ENCODE measurements at regions not wholly inside any gene's neighbourhood (a gene's known extent, or its start where the extent isn't known, plus 50 kb on each side); places are given as distances from the start of the nearest gene placed in this dataset.
"Not testable (repeated sequence)": the region's sequence is repeated elsewhere in the genome, so short reads cannot be mapped to it uniquely, and the experiment has no call there.

DNA sequence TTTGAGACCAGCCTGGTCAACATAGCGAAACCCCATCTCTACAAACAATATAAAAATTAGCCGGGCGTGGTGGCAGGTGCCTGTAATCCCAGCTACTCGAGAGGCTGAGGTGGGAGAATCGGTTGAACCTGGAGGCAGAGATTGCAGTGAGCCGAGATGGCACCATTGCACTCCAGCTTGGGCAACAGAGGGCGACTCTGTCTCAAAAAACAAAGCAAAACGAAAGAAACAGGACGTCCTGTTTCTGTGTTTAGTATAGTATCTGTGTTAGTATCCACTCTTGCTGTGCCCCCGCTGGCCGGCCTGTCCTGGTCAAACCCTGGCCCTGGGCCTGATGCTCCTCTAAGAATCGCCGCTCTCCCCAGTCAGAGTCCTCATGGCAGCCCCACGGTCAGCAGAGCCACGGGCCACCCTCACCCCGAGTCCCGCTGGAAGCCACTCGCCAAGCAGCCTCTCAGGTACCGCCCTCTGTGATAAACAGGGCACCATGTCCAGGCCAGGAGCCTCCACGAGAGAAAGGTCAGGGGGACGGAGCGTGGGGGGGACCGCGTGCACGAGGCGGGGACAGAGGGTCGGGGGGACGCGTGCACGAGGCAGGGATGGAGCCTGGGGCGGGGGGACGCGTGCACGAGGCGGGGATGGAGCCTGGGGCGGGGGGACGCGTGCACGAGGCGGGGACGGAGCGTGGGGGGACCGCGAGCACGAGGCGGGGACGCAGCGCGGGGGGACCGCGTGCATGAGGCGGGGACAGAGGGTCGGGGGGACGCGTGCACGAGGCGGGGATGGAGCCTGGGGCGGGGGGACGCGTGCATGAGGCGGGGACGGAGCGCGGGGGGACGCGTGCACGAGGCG, 384.5 kb downstream of the SMOC2 start:
- no peak for DNase-seq (ENCODE audit: low spot score)

DNA sequence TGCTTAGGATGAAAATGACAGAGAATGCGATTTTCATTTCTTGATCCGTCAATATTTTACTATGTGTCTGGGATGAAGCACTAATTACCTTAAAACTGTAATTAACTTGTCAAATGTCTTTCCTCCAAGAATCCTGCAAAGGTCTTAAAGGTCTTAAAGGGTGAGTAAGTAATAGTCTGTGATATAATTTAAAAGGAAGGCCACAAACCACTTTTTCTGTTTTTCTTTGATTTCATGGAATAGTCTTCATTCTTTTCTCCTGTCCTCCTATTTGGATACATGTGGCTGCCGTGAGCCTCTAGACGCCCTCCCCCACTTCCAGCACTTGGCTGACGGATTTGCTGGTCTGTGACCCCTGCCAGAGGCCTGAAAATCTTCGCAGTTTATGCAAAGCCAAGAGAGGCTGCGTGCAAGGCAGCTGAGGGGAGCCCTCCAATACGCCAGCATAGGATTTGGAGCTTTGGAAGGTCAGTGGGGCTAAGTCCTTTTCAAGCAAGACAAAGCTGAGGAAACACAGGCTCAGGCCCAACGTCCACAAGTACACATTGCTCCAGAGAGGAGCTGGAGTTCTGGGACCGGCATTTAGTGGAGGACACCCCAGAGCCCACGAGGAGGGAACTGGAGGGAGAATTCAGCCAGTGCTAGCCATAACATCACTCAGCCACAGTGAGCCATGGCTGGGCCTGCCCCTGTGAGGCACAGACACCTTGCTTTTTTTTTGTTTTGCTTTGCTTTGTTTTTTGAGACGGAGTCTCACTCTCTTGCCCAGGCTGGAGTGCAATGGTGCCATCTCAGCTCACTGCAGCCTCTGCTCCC, 382.6 kb downstream of the SMOC2 start:
- peak; percentile 22 for DNase-seq (ENCODE audit: low spot score)

DNA sequence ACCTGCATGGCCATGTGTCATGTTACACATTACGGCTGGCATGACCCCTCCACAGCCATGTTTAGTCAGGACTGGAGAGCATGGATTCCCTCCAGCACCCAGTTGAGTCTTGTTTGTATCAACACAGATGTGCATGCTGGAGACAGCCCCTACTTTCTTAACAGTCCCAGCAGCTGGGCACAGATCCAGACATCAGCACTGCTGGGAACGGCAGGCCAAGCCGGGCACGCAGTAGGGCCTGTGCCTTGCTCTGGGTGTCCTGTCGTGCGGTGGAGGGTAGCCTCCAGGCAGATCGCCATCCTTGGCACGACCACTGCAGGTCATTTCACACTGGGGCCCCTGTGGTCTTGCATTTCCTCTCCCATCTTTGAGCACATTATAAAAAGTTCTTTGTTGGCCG, 381.4 kb downstream of the SMOC2 start:
- DNase-seq (ENCODE audit: low spot score): no peak

DNA sequence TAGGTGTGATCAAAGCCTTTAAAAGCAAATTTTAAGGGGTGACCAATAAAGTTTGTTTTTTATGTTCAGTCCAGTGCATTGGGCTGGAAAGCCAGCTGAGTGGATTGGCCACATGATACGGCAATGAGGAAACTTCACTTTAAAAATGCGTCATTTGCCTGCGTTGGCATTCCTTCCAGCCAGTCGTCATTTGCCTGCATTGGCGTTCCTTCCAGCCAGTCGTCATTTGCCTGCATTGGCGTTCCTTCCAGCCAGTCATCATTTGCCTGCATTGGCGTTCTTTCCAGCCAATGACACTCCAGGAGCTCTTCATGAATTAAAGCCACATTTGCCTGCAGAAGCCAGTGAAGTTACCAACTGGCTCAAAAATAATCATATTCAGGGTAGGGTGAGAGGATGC, 378.6 kb downstream of the SMOC2 start:
- DNase-seq (ENCODE audit: low spot score): no peak

DNA sequence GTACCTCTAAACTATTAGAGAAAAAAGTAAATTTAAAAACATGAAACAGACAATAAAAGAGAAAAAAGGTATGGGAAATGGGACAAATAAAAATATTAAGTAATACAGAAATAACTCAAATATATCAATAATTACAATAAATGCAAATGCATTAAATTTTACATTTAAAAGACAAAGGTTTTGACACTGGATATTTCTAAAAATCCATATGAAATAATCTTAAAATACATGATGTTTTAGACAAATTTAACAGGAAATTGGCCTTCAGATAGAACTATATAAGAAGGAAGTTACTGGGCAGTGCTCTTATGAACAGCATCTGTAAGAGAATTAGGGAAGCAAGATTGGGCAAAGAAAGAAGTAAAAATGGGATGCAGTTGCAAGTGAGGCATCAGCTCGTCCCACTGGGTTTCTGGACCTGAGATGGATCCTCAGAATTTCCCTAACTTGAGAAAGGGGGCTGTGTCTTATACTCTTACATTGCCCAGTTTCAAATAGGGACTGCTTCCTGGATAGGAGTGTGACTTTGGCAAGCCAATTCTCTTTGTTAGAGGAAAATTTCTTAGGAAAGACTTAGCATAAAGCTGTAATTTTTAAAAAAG, 376.7 kb downstream of the SMOC2 start:
- DNase-seq (ENCODE audit: low spot score): no peak

DNA sequence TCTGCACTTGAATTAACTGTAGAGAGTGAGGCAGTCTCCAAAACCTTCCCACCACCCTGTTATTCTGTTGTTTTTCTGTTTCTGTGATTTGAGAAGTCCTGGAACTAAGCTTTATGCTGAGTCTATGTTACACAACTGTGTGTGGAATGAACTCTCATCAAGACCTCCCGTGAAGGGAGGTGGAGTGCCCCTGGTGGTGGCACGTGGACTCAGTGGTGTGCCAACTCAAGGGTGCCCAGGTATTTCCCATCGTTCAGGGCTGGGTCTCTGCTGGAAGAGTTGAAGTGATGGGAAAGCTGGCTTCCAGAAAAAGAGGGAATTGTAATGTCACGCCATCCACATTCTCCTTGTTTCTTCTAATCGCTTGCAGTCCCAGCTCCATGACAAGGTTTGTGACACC, 374.2 kb downstream of the SMOC2 start:
- DNase-seq (ENCODE audit: low spot score): no peak

DNA sequence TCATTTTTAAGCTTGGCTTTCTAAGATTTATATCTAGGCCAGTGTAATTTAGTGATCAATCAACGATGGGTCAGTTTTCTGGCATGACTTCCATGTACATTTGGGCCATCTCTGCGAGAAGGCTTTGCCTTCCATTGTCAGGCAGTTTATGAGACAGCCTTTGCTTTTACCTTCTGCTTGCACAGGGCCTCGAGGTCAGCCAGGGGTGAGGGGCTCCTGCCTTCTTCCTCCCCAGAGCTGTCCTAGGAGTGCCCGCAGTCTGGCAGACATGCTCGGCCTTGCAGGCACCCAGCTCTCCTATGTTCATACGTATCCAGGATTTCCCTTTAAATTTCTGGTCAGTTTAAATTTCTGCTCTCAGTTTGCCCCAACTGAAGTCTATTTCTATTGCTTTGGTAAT, 367.2 kb downstream of the SMOC2 start:
- DNase-seq (ENCODE audit: low spot score): no peak

DNA sequence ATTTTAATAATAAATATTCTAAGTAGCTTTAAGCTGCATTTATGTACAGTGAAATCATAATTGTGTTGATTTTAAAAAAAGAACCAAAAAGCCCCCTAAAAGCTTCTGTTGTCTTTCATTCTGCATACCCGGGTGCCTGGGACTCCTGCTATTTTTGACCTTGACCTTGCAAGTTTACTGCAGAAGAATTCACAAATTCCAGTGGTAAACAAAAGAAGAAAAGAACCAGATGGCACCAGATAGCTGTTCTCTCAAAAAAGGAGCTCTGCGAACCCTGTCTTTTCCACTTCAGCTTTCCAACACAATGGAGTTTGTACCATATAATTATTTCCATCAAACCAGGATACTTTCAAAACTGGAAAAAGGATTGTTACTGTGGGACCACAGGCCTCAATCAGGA, 363.3 kb downstream of the SMOC2 start:
- DNase-seq (ENCODE audit: low spot score): no peak

DNA sequence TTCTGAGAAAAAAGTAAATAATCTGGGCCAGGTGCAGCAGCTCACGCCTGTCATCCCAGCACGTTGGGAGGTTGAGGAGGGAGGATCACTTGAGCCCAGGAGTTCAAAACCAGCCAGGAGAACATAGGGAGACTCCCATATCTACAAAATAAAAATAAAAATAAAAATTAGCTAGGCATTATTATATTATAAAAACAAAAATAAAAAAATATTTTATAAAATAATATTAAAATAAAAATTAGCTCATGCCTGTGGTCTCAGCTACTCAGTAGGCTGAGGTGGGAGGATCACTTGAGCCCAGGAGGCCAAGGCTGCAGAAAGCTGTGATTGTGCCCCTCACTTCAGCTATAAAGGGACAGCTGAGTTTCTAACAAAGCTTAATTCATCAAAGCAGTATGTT, 362.9 kb downstream of the SMOC2 start:
- DNase-seq (ENCODE audit: low spot score): no peak

DNA sequence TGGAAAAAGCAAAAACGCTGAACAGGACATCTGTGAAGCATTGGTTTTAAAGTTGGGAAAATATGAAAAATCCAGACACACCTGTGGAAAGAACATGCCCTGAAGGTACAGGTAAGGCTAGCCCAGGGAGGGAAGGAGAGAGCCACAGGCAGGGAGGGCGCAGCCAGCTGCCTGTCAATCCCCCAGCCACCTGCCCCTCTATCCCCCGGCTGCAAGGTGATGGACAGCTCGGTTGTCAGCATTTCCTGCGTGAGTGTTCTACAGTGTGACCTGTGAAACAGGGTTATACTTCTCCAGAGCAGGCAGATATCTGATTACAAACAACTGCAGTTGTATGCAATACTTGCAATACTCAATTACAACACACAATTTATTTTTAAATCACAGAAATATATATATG, 358.1 kb downstream of the SMOC2 start:
- DNase-seq (ENCODE audit: low spot score): no peak

DNA sequence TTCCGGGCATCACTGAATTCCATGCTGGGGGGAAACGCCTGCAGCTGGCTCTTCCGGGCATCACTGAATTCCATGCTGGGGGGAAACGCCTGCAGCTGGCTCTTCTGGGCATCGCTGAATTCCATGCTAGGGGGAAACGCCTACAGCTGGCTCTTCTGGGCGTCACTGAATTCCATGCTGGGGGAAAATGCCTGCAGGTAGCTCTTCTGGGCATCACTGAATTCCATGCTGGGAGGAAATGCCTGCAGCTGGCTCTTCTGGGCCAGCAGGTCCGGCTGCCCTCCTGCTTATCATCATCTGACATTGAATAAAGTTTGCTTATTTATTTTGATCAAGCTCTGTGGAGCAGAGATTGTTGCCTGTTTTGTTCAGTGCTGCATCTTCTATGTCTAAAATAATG, 355.1 kb downstream of the SMOC2 start:
- DNase-seq (ENCODE audit: low spot score): no peak

DNA sequence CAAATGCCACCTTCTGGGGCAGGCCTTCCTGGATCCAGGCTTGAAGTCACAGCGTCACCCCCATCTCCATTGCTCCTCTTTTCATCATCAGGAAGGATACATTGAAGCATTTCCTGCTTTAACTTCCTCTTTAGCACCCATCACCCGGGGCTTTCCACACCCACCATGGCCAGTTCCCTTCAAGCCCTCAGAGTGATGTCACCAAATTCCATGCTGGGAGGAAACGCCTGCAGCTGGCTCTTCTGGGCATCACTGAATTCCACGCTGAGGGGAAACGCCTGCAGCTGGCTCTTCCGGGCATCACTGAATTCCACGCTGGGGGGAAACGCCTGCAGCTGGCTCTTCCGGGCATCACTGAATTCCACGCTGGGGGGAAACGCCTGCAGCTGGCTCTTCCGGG, 354.6 kb downstream of the SMOC2 start:
- not testable (repeated sequence) for DNase-seq (ENCODE audit: low spot score)

DNA sequence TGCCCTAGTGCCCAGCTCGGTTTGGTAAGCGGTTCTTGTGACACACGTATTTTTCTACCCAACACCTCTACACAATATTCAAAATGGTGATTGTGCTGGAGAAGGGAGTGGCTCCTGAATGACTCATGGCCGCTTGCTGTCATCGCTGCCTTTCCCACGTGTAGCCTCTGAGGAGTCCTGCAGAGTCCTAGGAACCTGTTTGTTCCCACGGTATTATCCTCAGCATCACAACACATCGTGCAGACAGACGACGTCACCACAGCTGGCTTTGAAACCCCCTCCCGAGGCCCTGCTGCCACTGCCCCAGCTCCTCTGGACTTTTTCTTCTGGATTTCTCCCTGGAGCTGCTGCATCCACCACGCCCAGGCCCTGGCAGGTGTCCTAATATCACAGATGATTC, 353.5 kb downstream of the SMOC2 start:
- DNase-seq (ENCODE audit: low spot score): no peak

DNA sequence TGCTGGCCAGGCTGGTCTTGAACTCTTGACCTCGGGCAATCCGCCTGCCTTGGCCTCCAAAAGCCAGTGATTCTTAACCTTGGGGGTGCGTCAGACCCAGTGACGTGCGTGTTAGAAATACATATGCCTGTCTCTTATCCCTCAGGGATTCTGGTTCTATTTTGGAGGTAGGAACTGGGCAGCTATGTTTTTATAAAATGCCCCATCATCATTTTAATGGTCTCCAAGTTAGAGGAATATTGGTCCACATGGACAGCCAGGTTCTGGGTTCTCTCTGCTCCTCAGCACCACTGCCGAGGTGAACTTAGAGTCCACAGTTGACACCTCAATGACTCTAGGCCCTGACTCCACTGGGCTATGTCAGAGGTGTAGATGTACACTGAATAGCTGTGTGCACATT, 352.7 kb downstream of the SMOC2 start:
- no peak for DNase-seq (ENCODE audit: low spot score)

DNA sequence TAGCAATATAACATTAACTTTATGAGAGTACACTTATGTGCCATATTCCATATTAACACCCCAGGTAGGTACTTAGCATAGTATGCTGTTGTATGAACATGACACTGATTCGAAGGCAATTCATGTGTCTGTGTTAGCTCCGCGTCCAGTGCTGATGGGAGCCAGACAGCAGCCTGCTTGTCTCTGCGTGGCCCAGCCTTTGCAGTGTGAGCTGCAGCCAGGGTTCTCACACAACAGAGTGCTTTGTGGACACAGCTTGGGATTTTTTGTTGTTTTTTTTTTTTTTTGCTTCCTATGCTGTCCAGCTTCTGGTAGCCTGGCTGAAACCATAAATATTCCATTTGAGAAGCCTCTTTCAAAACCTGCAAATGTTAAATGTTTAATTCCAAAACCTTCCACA, 350.9 kb downstream of the SMOC2 start:
- peak; percentile 91 for DNase-seq (ENCODE audit: low spot score)

DNA sequence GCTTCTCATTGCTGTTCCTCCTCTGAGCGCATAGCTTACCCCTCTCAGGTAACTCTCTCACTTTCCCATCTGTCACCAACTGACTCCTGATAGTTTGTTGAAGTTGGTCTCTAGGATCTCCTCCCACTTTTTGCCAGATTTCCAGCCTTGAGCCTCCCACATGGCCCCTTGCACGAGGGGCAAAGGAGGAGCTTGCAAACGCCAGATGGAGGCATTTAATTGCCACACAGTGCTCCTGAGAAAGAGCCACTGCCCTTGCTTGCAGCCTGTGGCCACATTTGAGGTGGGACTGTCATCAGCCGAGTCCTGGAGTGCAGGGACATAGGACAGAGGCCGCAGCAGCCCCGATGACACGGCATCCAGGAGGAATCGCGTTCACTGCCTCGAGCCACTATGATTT, 348.7 kb downstream of the SMOC2 start:
- DNase-seq (ENCODE audit: low spot score): no peak

DNA sequence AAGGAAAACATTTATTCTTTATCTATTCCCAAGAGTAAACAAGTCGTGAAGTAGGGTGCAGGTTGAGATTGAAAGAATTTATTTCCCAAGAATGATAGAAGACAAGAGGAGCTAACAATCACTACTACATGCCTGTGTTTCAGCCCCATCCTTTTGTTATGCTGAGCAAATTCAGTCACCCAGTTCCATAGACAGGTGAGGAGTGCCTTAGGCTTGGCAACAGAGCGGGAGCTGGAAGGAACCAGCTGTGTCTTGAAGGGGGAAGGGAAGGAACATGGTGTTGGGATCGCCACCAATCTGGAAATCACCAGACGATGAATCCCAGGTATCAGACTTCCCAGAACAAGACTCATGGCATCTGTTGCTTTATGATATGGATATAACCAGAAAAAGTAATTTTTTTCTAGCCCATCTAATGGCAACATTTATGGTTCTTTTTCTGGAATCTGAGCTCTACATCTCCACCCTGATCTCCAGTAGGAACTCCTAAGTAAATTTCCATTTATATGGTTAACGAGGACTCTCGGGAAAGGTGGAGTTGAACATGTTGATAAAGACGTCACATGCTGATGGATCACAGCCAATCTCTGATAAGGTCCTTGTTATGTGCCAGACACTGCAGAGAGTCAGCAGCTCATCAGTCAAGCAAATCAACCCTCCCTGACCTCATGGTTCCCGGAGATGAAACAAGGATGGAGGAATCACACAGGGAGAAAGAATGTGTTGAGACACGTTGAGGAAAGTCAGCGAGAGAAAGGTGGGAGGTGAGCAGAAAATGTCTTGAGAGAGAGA, 344.9 kb downstream of the SMOC2 start:
- DNase-seq (ENCODE audit: low spot score): no peak

DNA sequence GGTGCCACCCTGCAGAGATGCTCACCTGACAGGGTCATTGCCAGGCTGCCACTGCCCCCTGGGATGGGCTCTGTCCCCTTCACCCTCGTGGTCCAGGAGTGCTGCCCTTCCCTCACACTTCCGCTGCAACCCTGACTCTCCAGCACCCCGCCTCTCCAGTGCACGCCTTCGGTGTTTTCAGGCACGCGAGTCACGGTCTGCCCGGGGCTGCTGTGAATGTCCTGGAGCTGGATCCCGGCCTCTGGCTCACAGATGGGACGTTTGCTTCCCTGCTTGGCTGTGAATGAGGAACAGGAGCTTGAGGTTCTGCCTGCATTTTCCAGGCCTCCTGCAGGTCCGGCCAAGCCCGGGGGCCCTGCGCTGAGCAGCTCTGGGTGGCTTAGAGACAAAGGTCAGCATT, 343.4 kb downstream of the SMOC2 start:
- no peak for DNase-seq (ENCODE audit: low spot score)

DNA sequence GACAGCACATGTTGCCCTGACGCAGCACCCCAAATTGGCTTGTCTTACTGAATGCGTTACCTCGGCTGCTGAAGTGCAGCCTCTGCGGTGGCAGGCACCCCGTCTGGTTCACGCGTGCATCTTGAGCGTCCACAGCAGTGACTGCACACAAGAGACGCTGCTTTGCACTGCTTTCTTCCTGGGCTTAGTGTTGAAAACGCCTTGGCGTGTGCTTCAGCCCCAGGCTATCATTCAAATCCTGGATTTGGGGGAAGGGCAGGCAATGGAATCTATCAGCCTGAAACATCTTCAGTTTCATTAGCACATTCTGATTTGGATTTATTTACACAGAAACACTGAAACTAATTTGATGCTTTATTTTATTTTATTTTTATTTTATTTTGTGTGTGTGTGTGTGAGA, 342.7 kb downstream of the SMOC2 start:
- DNase-seq (ENCODE audit: low spot score): no peak

DNA sequence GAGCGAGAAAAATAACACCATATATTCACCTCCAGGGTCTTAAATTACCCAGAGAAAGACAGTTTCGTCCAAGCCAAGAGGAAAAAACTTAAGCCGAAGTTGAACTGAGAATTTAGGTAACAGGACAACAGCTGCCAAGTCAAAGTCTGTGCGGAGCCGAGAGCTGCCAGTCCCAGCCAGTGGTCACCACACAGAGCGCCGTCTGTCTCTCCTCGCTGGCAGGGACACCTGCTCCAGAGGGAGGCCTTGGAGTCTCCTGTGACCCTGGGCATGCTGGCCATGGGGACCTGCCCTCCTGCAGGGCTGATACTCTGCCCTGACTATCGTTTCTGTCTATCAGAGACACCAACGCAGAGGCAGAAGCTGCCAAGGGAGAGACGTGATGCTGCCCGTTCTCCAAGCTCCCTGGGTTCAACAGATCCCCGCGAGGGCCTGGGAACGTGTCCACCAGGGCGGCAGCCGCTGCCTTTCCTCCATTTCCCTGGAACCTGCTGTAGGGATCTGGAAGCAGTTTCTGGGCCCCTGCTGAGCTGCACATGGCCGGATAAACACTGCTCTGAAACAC, 341.3 kb downstream of the SMOC2 start:
- DNase-seq (ENCODE audit: low spot score): peak; percentile 8

DNA sequence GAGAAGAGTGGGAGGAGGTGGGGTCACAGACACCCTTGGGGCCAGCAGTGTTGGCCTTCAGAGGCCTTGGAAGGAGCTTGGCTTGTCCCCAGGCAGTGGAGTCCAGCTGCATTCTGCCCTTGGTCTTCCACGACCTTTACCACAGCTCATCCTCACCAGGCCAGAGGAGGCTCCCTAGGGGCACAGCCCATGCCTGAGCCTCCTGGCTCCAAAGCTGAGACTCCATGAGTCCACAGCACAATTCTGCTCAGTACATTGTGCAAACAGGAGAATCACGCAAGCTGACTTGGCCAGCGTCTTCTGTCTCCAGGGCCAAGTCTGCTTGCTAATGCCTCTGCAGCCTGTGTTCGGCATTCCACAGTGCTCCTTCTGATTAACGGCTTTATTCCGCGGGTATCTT, 337.2 kb downstream of the SMOC2 start:
- DNase-seq (ENCODE audit: low spot score): peak; percentile 6

DNA sequence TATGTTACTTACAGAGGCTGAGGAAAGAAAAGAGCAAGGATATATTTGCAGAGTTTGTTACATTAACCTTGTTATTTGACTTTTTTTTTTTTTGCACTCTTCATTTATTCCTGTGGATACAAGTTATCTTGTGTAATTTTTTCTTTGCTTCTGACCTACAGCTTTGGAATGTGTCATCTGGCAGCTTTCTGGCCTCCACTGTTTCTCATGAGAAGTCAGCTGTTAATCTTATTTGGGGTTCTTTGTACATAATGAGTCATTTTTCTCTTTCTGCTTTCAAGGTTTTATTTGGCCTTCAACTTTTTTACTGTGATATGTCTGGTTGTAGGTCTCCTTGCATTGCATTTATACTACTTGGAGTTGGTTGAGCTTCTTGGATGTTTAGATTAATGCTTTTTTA, 333.4 kb downstream of the SMOC2 start:
- DNase-seq (ENCODE audit: low spot score): no peak

All from globus pallidus (tissue), 1 donor.